SK-N-MC (cell line): ENCODE measurements at regions not wholly inside any gene's neighbourhood (a gene's known extent, or its start where the extent isn't known, plus 50 kb on each side); places are given as distances from the start of the nearest gene placed in this dataset.

Source experiments
- DNase-seq: peaks from one replicate; pipeline ENCODE4 v3.0.0-alpha.2; 2011; ENCODE audit warnings: low read depth, low spot score
- H3K27ac ChIP-seq: fragments of 200-600 bp; sonication (generic); 2 replicates; pipeline ENCODE4 v1.5.1; 2016; ENCODE audit warnings: mixed run types
- H3K36me3 ChIP-seq: fragments of 200-600 bp; sonication (generic); 2 replicates; pipeline ENCODE4 v1.6.1; 2017; ENCODE audit warnings: antibody characterized with exemption, low read length, mixed read lengths; ENCODE audit not compliant: insufficient read depth
- H3K4me3 ChIP-seq: fragments of 200-600 bp; sonication (generic); 2 replicates; pipeline ENCODE4 v1.5.1; 2016
- H3K9ac ChIP-seq: fragments of 200-600 bp; sonication (generic); 2 replicates; pipeline ENCODE4 v1.8.0; 2017; ENCODE audit warnings: mixed run types, mixed read lengths; ENCODE audit not compliant: insufficient read length
- H3K9me3 ChIP-seq: fragments of 200-600 bp; sonication (generic); 2 replicates; pipeline ENCODE4 v1.6.1; 2017; ENCODE audit warnings: low read depth, mild to moderate bottlenecking, antibody characterized with exemption, low read length, moderate library complexity, mixed read lengths
- EZH2 ChIP-seq: fragments of 200-600 bp; sonication (generic); IDR thresholded peaks from one replicate; pipeline ENCODE4 v1.6.1; 2017; ENCODE audit warnings: antibody characterized with exemption
- FOXP2 ChIP-seq: optimal IDR thresholded peaks from 2 replicates; pipeline ENCODE3; 2011; ENCODE audit warnings: mild to moderate bottlenecking, moderate library complexity; ENCODE audit not compliant: insufficient read depth; ENCODE audit errors: extremely low read length, control extremely low read depth
- POLR2AphosphoS5 ChIP-seq: IDR thresholded peaks from 2 replicates; pipeline ENCODE4 v1.6.1; 2012; ENCODE audit warnings: mild to moderate bottlenecking, low read depth, low read length, borderline replicate concordance

GRCh38 chr5:116750631-116751580 is 176.3 kb upstream of the SEMA6A start:
- Histone ChIP-seq H3K4me3 (no peak overlapping the region), H3K9me3 (no peaks in the 10 kb centered on the region), H3K36me3 (no peaks in the 10 kb centered on the region), H3K27ac (no peak overlapping the region), H3K9ac (no peak overlapping the region)
- no peak for DNase-seq
- TF ChIP-seq EZH2: no peak
- no peak for TF ChIP-seq FOXP2
- TF ChIP-seq POLR2AphosphoS5: no peak

- no peaks in the 10 kb centered on the region for H3K9me3 ChIP-seq
- no peaks in the 10 kb centered on the region for H3K36me3 ChIP-seq
- TF ChIP-seq FOXP2 (no peak), POLR2AphosphoS5 (no peak), EZH2 (no peak)
- H3K27ac ChIP-seq: no peak overlapping the region
- DNase-seq: no peak
- H3K4me3 ChIP-seq: no peak overlapping the region
- H3K9ac ChIP-seq: no peak overlapping the region
Measured at GRCh38 chr5:116747881-116748280, 173.3 kb upstream of the SEMA6A start.

GRCh38 chr5:116746668-116747067 is 172.0 kb upstream of the SEMA6A start:
- TF ChIP-seq FOXP2: no peak
- no peaks in the 10 kb centered on the region for H3K9me3 ChIP-seq
- no peak overlapping the region for H3K27ac ChIP-seq
- H3K4me3 ChIP-seq: no peak overlapping the region
- no peak overlapping the region for H3K9ac ChIP-seq
- DNase-seq: no peak
- no peaks in the 10 kb centered on the region for H3K36me3 ChIP-seq

DNA sequence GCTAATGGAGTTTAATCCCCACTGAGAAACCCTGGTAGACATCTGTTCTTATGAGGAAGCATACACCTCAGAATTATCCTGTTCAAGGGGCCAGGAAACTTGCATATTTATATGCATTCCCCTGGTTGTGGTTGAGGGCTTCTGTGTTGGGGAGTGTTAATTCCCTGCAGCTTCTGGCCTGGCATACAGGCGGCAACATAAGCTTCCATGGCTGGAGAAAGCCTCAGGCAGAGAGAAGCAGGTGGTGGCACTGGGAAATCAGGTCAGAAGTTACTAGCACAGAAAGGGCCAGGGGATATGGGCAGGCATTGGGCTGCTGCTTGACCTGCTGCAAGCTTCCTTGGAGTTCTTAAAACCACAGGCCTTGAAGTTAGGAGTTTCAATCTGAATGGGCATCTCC is 166.1 kb upstream of the SEMA6A start:
- DNase-seq: no peak
- TF ChIP-seq FOXP2 (no peak), EZH2 (no peak), POLR2AphosphoS5 (no peak)
- no peaks in the 10 kb centered on the region for H3K36me3 ChIP-seq
- H3K27ac ChIP-seq: no peak overlapping the region
- no peak overlapping the region for H3K4me3 ChIP-seq
- no peak overlapping the region for H3K9ac ChIP-seq
- H3K9me3 ChIP-seq: no peaks in the 10 kb centered on the region

- no peak for TF ChIP-seq FOXP2
- TF ChIP-seq POLR2AphosphoS5: no peak
- no peak for TF ChIP-seq EZH2
- H3K27ac ChIP-seq: no peak overlapping the region
Measured at GRCh38 chr5:116739571-116739970, 164.9 kb upstream of the SEMA6A start.

DNA sequence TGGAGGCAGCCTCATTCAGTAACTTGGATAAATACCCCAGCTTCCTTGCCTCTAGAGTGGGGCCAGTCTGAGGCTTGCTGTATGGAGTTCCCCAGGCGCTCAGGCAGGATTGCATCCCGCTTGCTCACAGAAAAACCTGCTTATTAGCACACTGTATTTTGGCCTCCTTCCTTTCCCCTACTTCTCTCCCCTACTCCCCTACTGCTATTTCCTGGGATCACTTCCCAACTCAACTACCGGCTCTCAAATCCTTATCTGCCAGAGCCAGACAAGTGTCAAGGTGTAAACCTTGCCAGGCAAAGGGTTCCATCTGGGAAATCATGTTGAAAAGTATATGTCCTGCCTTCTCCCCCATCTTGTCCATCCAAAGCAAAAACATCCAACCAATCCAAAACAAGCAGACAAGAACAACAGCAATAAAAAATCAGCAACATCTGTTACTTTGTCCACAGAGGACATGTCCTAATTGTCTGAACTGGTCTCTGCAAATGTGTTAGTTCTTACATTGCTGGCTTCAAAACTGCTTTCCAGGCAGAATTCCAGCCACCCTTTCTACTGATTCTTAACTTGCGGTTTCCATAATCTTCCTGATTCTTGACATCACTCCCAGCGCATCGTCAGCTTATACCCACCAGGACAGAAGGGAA is 164.1 kb upstream of the SEMA6A start:
- no peak for DNase-seq
- no peak overlapping the region for H3K4me3 ChIP-seq
- H3K36me3 ChIP-seq: no peaks in the 10 kb centered on the region
- H3K9ac ChIP-seq: no peak overlapping the region
- H3K27ac ChIP-seq: no peak overlapping the region
- TF ChIP-seq EZH2 (no peak), POLR2AphosphoS5 (no peak), FOXP2 (no peak)
- H3K9me3 ChIP-seq: no peaks in the 10 kb centered on the region

More at GRCh38 chr5:116739571-116739970, 164.9 kb upstream of the SEMA6A start:
- DNase-seq: no peak
- no peak overlapping the region for H3K9ac ChIP-seq
- no peaks in the 10 kb centered on the region for H3K9me3 ChIP-seq
- H3K4me3 ChIP-seq: no peak overlapping the region
- no peaks in the 10 kb centered on the region for H3K36me3 ChIP-seq

DNA sequence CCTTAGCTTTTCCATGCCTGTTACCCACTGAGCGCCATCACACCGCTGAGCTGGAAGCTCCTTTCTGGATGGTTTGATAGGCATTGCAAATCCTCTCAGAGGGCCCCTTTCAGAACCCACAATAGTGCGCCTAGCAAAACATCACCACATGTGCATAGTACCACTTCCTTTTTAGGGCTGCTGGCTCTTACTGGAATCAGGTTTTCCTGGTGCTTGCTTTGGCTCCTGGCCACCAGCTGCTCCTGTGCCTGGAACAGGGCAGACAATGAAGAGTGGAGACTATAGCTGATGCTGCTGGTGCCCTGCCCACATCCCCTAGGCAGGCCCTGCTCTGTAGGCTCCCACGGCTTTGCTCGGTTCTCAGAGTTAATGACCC is 163.6 kb upstream of the SEMA6A start:
- no peak for TF ChIP-seq EZH2
- TF ChIP-seq FOXP2: no peak
- TF ChIP-seq POLR2AphosphoS5: no peak
- no peaks in the 10 kb centered on the region for H3K36me3 ChIP-seq
- H3K27ac ChIP-seq: no peak overlapping the region
- DNase-seq: peak; percentile 2
- no peaks in the 10 kb centered on the region for H3K9me3 ChIP-seq
- H3K4me3 ChIP-seq: no peak overlapping the region
- H3K9ac ChIP-seq: no peak overlapping the region

DNA sequence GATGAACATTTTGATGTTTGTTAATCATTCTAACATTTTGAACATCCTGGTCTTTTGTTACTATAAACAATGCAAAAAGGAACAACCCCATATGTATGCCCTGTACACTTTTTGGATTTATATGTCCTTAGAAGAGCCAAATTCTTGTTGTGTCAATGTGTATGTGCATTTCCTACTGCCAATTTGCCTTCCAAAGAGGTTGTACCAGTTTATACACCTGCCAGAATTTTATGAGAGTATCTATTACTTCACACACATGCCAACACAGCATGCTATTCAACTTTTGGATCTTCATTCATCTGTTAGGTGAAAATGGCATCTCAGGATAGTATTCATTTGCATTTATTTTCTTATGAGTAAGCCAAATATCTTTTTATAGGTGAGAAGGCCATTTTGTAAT is 162.0 kb upstream of the SEMA6A start:
- H3K9ac ChIP-seq: no peak overlapping the region
- no peaks in the 10 kb centered on the region for H3K9me3 ChIP-seq
- no peak overlapping the region for H3K27ac ChIP-seq
- no peaks in the 10 kb centered on the region for H3K36me3 ChIP-seq
- H3K4me3 ChIP-seq: no peak overlapping the region
- no peak for TF ChIP-seq FOXP2
- no peak for TF ChIP-seq POLR2AphosphoS5
- no peak for TF ChIP-seq EZH2
- no peak for DNase-seq
